ENCODE measurements at regions not wholly inside any gene's neighbourhood (a gene's known extent, or its start where the extent isn't known, plus 50 kb on each side); places are given as distances from the start of the nearest gene placed in this dataset.

- POLR2A ChIA-PET (ENCODE audit: unreplicated experiment): no interaction called here
- no peaks in the 10 kb centered on the region for H3K79me2 ChIP-seq (ENCODE audit: low read length)
- H3K9me2 ChIP-seq (replicated peaks; ENCODE audit: low read length): no peaks in the 10 kb centered on the region
- H3K4me2 ChIP-seq (ENCODE audit: low read length): no peak overlapping the region
- no peaks in the 10 kb centered on the region for H3F3A ChIP-seq (ENCODE audit: low read length, unreplicated experiment)
- H3K4me1 ChIP-seq (ENCODE audit: insufficient read depth, low read length): no peaks in the 10 kb centered on the region
- no peak overlapping the region for H3K4me3 ChIP-seq (ENCODE audit: low read length)
- H3K36me3 ChIP-seq (ENCODE audit: low read depth, low read length): no peaks in the 10 kb centered on the region
- no TSS peak for BruUV-seq (replicated peaks)
- DNase-seq (no peak), ATAC-seq (no peak)
- H2AFZ ChIP-seq (ENCODE audit: low read length): no peak overlapping the region
- no peak overlapping the region for H3K27ac ChIP-seq (ENCODE audit: low read length)
- intact Hi-C loops (cut with micrococcal nuclease): no loop called here
- H3K9me3 ChIP-seq (ENCODE audit: low read length): no peaks in the 10 kb centered on the region
- TF ChIP-seq CTCF (conservative IDR thresholded peaks at IDR 0.05; ENCODE audit: low read depth, low read length): no peak
- no peak for TF ChIP-seq EZH2 (IDR thresholded peaks at IDR 0.05; ENCODE audit: low read length, unreplicated experiment)
- H4K20me1 ChIP-seq (ENCODE audit: low read length): no peaks in the 10 kb centered on the region
- H3K9ac ChIP-seq (ENCODE audit: low read length): no peak overlapping the region
- CTCF ChIA-PET: no interaction called here
- peaks cover 6% of the 10 kb centered on the region; the same call in 1 of the 2 replicates for H3K27me3 ChIP-seq (ENCODE audit: low read length)
These were observed 328.0 kb upstream of the SOX2 start for GRCh38 chr3:181383760-181384159.

- TF ChIP-seq EZH2phosphoT487 (IDR thresholded peaks at IDR 0.05; ENCODE audit: borderline replicate concordance, low read length) (no peak), CTCF (conservative IDR thresholded peaks at IDR 0.05; ENCODE audit: low read depth, low read length) (no peak), EZH2 (IDR thresholded peaks at IDR 0.05; ENCODE audit: low read length, unreplicated experiment) (no peak)
- intact Hi-C loops (cut with micrococcal nuclease): no loop called here
- H3K9me3 ChIP-seq (ENCODE audit: low read length): no peaks in the 10 kb centered on the region
- ChIA-PET POLR2A (ENCODE audit: unreplicated experiment) (no interaction called here), CTCF (no interaction called here)
- H3K79me2 ChIP-seq (ENCODE audit: low read length): no peaks in the 10 kb centered on the region
- H3K9ac ChIP-seq (ENCODE audit: low read length): no peak overlapping the region
- H3F3A ChIP-seq (ENCODE audit: low read length, unreplicated experiment): no peaks in the 10 kb centered on the region
- DNase-seq (no peak), ATAC-seq (no peak)
- BruUV-seq (replicated peaks): no TSS peak
- H3K4me2 ChIP-seq (ENCODE audit: low read length): no peak overlapping the region
- H4K20me1 ChIP-seq (ENCODE audit: low read length): no peaks in the 10 kb centered on the region
- H3K27me3 ChIP-seq (ENCODE audit: low read length): peaks cover 11% of the 10 kb centered on the region; the same call in 1 of the 2 replicates
- H3K9me2 ChIP-seq (replicated peaks; ENCODE audit: low read length): no peaks in the 10 kb centered on the region
- no peak overlapping the region for H2AFZ ChIP-seq (ENCODE audit: low read length)
- no peak overlapping the region for H3K4me3 ChIP-seq (ENCODE audit: low read length)
- no peak overlapping the region for H3K27ac ChIP-seq (ENCODE audit: low read length)
- no peaks in the 10 kb centered on the region for H3K36me3 ChIP-seq (ENCODE audit: low read depth, low read length)
- H3K4me1 ChIP-seq (ENCODE audit: insufficient read depth, low read length): no peaks in the 10 kb centered on the region
These were observed 328.5 kb upstream of the SOX2 start for GRCh38 chr3:181383201-181383600.

GRCh38 chr3:181382656-181383055, 329.1 kb upstream of the SOX2 start:
- H3K9me2 ChIP-seq (replicated peaks; ENCODE audit: low read length): no peaks in the 10 kb centered on the region
- DNase-seq: no peak
- no peaks in the 10 kb centered on the region for H3K36me3 ChIP-seq (ENCODE audit: low read depth, low read length)
- no peaks in the 10 kb centered on the region for H3F3A ChIP-seq (ENCODE audit: low read length, unreplicated experiment)
- H3K4me3 ChIP-seq (ENCODE audit: low read length): no peak overlapping the region
- H3K4me2 ChIP-seq (ENCODE audit: low read length): no peak overlapping the region
- H3K4me1 ChIP-seq (ENCODE audit: insufficient read depth, low read length): no peaks in the 10 kb centered on the region
- no TSS peak for BruUV-seq (replicated peaks)
- H4K20me1 ChIP-seq (ENCODE audit: low read length): no peaks in the 10 kb centered on the region
- peaks cover 16% of the 10 kb centered on the region; the same call in 1 of the 2 replicates for H3K27me3 ChIP-seq (ENCODE audit: low read length)
- H3K9me3 ChIP-seq (ENCODE audit: low read length): no peaks in the 10 kb centered on the region
- intact Hi-C loops (cut with micrococcal nuclease): no loop called here
- no peak overlapping the region for H2AFZ ChIP-seq (ENCODE audit: low read length)
- POLR2A ChIA-PET (ENCODE audit: unreplicated experiment): no interaction called here
- no peaks in the 10 kb centered on the region for H3K79me2 ChIP-seq (ENCODE audit: low read length)
- CTCF ChIA-PET: no interaction called here
- H3K9ac ChIP-seq (ENCODE audit: low read length): no peak overlapping the region
- no peak overlapping the region for H3K27ac ChIP-seq (ENCODE audit: low read length)
- TF ChIP-seq EZH2 (IDR thresholded peaks at IDR 0.05; ENCODE audit: low read length, unreplicated experiment) (no peak), EZH2phosphoT487 (IDR thresholded peaks at IDR 0.05; ENCODE audit: borderline replicate concordance, low read length) (no peak), CTCF (conservative IDR thresholded peaks at IDR 0.05; ENCODE audit: low read depth, low read length) (no peak)
- ATAC-seq: no peak
